ENCODE measurements at regions not wholly inside any gene's neighbourhood (a gene's known extent, or its start where the extent isn't known, plus 50 kb on each side); places are given as distances from the start of the nearest gene placed in this dataset.

GRCh38 chr6:117138425-117138824 lies 126.9 kb upstream of the VGLL2 start:
- no peak for TF ChIP-seq BHLHE40 (IDR thresholded peaks at IDR 0.05; ENCODE audit: borderline replicate concordance)
- no peak for TF ChIP-seq CTBP1 (IDR thresholded peaks at IDR 0.05; ENCODE audit: borderline replicate concordance)
- no peak for TF ChIP-seq FOXA1 (IDR thresholded peaks at IDR 0.05)
- TF ChIP-seq SP1 (IDR thresholded peaks at IDR 0.05) = no peak
- no peak for TF ChIP-seq SUZ12 (IDR thresholded peaks at IDR 0.05)
- no peak for TF ChIP-seq ARNT (IDR thresholded peaks at IDR 0.05)
- no peak for TF ChIP-seq FOXK2 (IDR thresholded peaks at IDR 0.05)
- TF ChIP-seq HDGF (IDR thresholded peaks at IDR 0.05; ENCODE audit: borderline replicate concordance) = no peak
- no peak for TF ChIP-seq ELF4 (IDR thresholded peaks at IDR 0.05)
- no peak for TF ChIP-seq L3MBTL2 (conservative IDR thresholded peaks at IDR 0.05)
- no peak for TF ChIP-seq LEF1 (IDR thresholded peaks at IDR 0.05; ENCODE audit: borderline replicate concordance)
- TF ChIP-seq NFRKB (IDR thresholded peaks at IDR 0.05) = no peak
- TF ChIP-seq ZNF384 (IDR thresholded peaks at IDR 0.05) = no peak

Data from HEK293T (cell line).